Thyroid gland (tissue), 4 donors: ENCODE measurements at regions not wholly inside any gene's neighbourhood (a gene's known extent, or its start where the extent isn't known, plus 50 kb on each side); places are given as distances from the start of the nearest gene placed in this dataset.

Source experiments
- CTCF ChIP-seq, 6 experiments: fragments of 200-600 bp in 3 of 6; fragments of 450-650 bp in 3 of 6; sonication (generic) in 3 of 6; IDR thresholded peaks; one replicate each; pipeline ENCODE4 v1.5.1; 2016 to 2019; ENCODE audit warnings: antibody characterized with exemption in 6 of 6, mild to moderate bottlenecking in 2 of 6, inconsistent platforms in 1 of 6, moderate library complexity in 1 of 6
- POLR2A ChIP-seq, 2 donors: fragments of 450-650 bp; IDR thresholded peaks; one replicate each; pipeline ENCODE4 v1.6.1; 2017; ENCODE audit warnings: antibody characterized with exemption in 2 of 2, mild to moderate bottlenecking in 2 of 2, moderate library complexity in 1 of 2

DNA sequence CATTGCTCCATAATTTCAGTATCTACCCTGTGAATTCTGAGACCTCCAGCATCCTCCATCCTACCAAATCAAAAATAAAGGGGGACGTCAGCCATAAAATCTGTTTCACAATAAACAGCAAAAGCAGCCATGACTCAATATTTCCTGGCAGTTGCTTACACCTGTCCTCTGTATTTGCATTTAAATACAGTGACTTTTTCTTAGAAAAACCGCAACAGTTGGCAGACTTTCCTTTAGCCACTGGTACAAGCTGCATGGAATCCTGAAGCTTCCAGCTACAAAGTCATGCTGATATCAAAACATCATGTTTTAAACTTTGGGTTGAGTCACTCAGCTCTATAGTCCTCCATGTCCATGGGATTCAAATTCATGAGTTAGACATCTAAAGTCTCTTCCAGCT lies 278.0 kb upstream of the KAZN start:
- TF ChIP-seq CTCF (IDR thresholded peaks at IDR 0.05) (no peak), POLR2A (IDR thresholded peaks at IDR 0.05) (no peak)
